H1 (cell line): ENCODE measurements at regions not wholly inside any gene's neighbourhood (a gene's known extent, or its start where the extent isn't known, plus 50 kb on each side); places are given as distances from the start of the nearest gene placed in this dataset.

ENCODE experiments used
- CTCF ChIA-PET: fragments of 300-600 bp; sonication (Branson Sonifier 250); formaldehyde crosslinking; loops from one replicate; lab custom pipeline; 2021; ENCODE audit not compliant: partially characterized antibody; lab: Charles Lee
- POLR2A ChIA-PET: fragments of 300-600 bp; sonication (Branson Sonifier 250); formaldehyde crosslinking; loops from one replicate; lab custom pipeline; 2021; ENCODE audit warnings: inconsistent platforms; ENCODE audit not compliant: partially characterized antibody; lab: Charles Lee
- DNase-seq, 2 experiments: peaks; one replicate each; pipeline versions ENCODE4 v3.0.0 to v3.0.0-alpha.2; 2010 to 2022; ENCODE audit warnings: low spot score in 2 of 2, low read depth in 1 of 2, mixed read lengths in 1 of 2
- FAIRE-seq: peaks from 2 replicates; lab custom pipeline; 2011; peaks lifted over from hg19 to GRCh38; lab: Jason Lieb, UNC
- H2AFZ ChIP-seq: 2 replicates; pipeline ENCODE4 v1.8.1; 2012; ENCODE audit warnings: low read length, inconsistent platforms
- H2AK5ac ChIP-seq: 2 replicates; pipeline ENCODE4 v1.6.1; 2013; ENCODE audit warnings: low read depth, low read length
- H2BK120ac ChIP-seq: replicated peaks from 2 replicates; pipeline ENCODE3; 2013; ENCODE audit warnings: low read depth, low read length, inconsistent platforms
- H2BK12ac ChIP-seq: 2 replicates; pipeline ENCODE4 v1.6.1; 2013; ENCODE audit warnings: low read depth, low read length
- H2BK15ac ChIP-seq: 2 replicates; pipeline ENCODE4 v1.6.1; 2013; ENCODE audit warnings: low read length
- H2BK20ac ChIP-seq: 2 replicates; pipeline ENCODE4 v1.6.1; 2013; ENCODE audit warnings: low read length
- H2BK5ac ChIP-seq: 2 replicates; pipeline ENCODE4 v1.6.1; 2013; ENCODE audit warnings: low read depth, low read length
- H3K14ac ChIP-seq: 2 replicates; pipeline ENCODE4 v1.6.1; 2013; ENCODE audit warnings: inconsistent platforms; ENCODE audit not compliant: insufficient read length
- H3K18ac ChIP-seq: 2 replicates; pipeline ENCODE4 v1.6.1; 2013; ENCODE audit warnings: low read length; ENCODE audit errors: extremely low read depth
- H3K23ac ChIP-seq: 2 replicates; pipeline ENCODE4 v1.6.1; 2013; ENCODE audit warnings: inconsistent platforms; ENCODE audit not compliant: insufficient read length
- H3K23me2 ChIP-seq: 2 replicates; pipeline ENCODE4 v1.6.1; 2013; ENCODE audit warnings: low read depth, low read length
- H3K27ac ChIP-seq: 2 replicates; pipeline ENCODE4 v1.6.1; 2011; ENCODE audit warnings: low read depth, low read length, inconsistent platforms
- H3K27me3 ChIP-seq, 4 experiments: replicated peaks in 1 of 4; 1 replicate in 1 of 4; 2 replicates in 3 of 4; pipeline versions ENCODE4 v1.6.1 to v1.8.1; 2011 to 2013; ENCODE audit warnings: low read length in 3 of 4, mild to moderate bottlenecking in 3 of 4, inconsistent platforms in 2 of 4, mixed read lengths in 2 of 4, moderate library complexity in 1 of 4; ENCODE audit not compliant: control insufficient read depth in 3 of 4, insufficient read depth in 3 of 4; ENCODE audit errors: extremely low read depth in 1 of 4
- H3K36me3 ChIP-seq, 4 experiments: 2 replicates each; pipeline versions ENCODE4 v1.6.1 to v1.8.1; 2011 to 2013; ENCODE audit warnings: mild to moderate bottlenecking in 4 of 4, low read length in 3 of 4, moderate library complexity in 2 of 4, control low read depth in 1 of 4, inconsistent platforms in 1 of 4; ENCODE audit not compliant: insufficient read depth in 4 of 4, control insufficient read depth in 2 of 4
- H3K4ac ChIP-seq: replicated peaks from 2 replicates; pipeline ENCODE3; 2013; ENCODE audit warnings: low read length, low read depth, mixed read lengths, inconsistent platforms; ENCODE audit not compliant: insufficient read length
- H3K4me1 ChIP-seq, 4 experiments: replicated peaks in 1 of 4; 1 replicate in 1 of 4; 2 replicates in 3 of 4; pipeline versions ENCODE4 v1.6.1 to v1.8.1; 2011 to 2013; ENCODE audit warnings: low read length in 3 of 4, inconsistent platforms in 2 of 4, mixed read lengths in 1 of 4; ENCODE audit not compliant: insufficient read depth in 4 of 4, control insufficient read depth in 3 of 4
- H3K4me2 ChIP-seq, 2 experiments: 2 replicates each; pipeline versions ENCODE4 v1.6.1 to v1.8.1; 2011 to 2013; ENCODE audit warnings: low read depth in 2 of 2, low read length in 2 of 2, control low read depth in 1 of 2, inconsistent platforms in 1 of 2, mild to moderate bottlenecking in 1 of 2; ENCODE audit not compliant: insufficient read depth in 1 of 2
- H3K4me3 ChIP-seq, 4 experiments: fragments of 200-600, 300-600 bp in 1 of 4; sonication (generic), shearing (Covaris generic), sonication (Bioruptor Twin) in 1 of 4; 2 replicates each; pipeline versions ENCODE4 v1.5.1 to v1.8.1; 2011 to 2016; ENCODE audit warnings: low read length in 4 of 4, low read depth in 3 of 4, control low read depth in 2 of 4, inconsistent platforms in 2 of 4, mild to moderate bottlenecking in 2 of 4, mixed read lengths in 1 of 4, moderate library complexity in 1 of 4; ENCODE audit not compliant: insufficient read depth in 2 of 4; ENCODE audit errors: extremely low read depth in 1 of 4
- H3K56ac ChIP-seq: replicated peaks from 2 replicates; pipeline ENCODE3; 2013; ENCODE audit warnings: low read depth, mild to moderate bottlenecking, mixed read lengths, low read length, inconsistent platforms; ENCODE audit not compliant: insufficient read length
- H3K79me1 ChIP-seq: 2 replicates; pipeline ENCODE4 v1.6.1; 2013; ENCODE audit warnings: low read depth, low read length, control low read depth
- H3K79me2 ChIP-seq, 2 experiments: 2 replicates each; pipeline versions ENCODE4 v1.6.1 to v1.8.1; 2012 to 2013; ENCODE audit warnings: low read length in 2 of 2, mild to moderate bottlenecking in 2 of 2, inconsistent platforms in 1 of 2; ENCODE audit not compliant: insufficient read depth in 2 of 2, control insufficient read depth in 1 of 2
- H3K9ac ChIP-seq, 4 experiments: replicated peaks in 1 of 4; 1 replicate in 1 of 4; 2 replicates in 3 of 4; pipeline versions ENCODE4 v1.6.1 to v1.8.1; 2011 to 2013; ENCODE audit warnings: low read depth in 3 of 4, low read length in 3 of 4, control low read depth in 2 of 4, mild to moderate bottlenecking in 2 of 4, moderate library complexity in 2 of 4, inconsistent platforms in 1 of 4; ENCODE audit errors: extremely low read depth in 1 of 4
- H3K9me3 ChIP-seq, 2 experiments: 2 replicates each; pipeline versions ENCODE4 v1.6.1 to v1.8.1; 2012 to 2013; ENCODE audit warnings: mild to moderate bottlenecking in 2 of 2, moderate library complexity in 2 of 2, control low read depth in 1 of 2, inconsistent platforms in 1 of 2, low read depth in 1 of 2, low read length in 1 of 2, mixed read lengths in 1 of 2; ENCODE audit not compliant: insufficient read depth in 2 of 2
- H4K20me1 ChIP-seq, 2 experiments: replicated peaks in 1 of 2; 2 replicates each; pipeline versions ENCODE3 to v1.8.1; 2011 to 2013; ENCODE audit warnings: inconsistent platforms in 2 of 2, low read length in 2 of 2, mild to moderate bottlenecking in 1 of 2; ENCODE audit not compliant: insufficient read depth in 2 of 2, control insufficient read depth in 1 of 2
- H4K5ac ChIP-seq: 2 replicates; pipeline ENCODE4 v1.6.1; 2013; ENCODE audit warnings: low read length, low read depth, mixed read lengths, inconsistent platforms; ENCODE audit not compliant: insufficient read length
- H4K8ac ChIP-seq: 2 replicates; pipeline ENCODE4 v1.8.0; 2013; ENCODE audit warnings: mild to moderate bottlenecking, moderate library complexity, low read length, inconsistent platforms; ENCODE audit not compliant: insufficient read depth; ENCODE audit errors: extremely low read depth
- H4K91ac ChIP-seq: replicated peaks from 2 replicates; pipeline ENCODE3; 2013; ENCODE audit warnings: low read length, mixed read lengths, inconsistent platforms; ENCODE audit not compliant: insufficient read length
- CBX5 ChIP-seq: fragments of 300-800, 300-1000 bp; sonication (generic); IDR thresholded peaks from 2 replicates; pipeline ENCODE4 v1.7.1; 2016; ENCODE audit warnings: antibody characterized with exemption, low read length, low read depth
- EP300 ChIP-seq, 2 experiments: IDR thresholded peaks; 1 replicate in 1 of 2; 2 replicates in 1 of 2; pipeline ENCODE4 v1.6.1; 2011 to 2012; ENCODE audit warnings: low read depth in 2 of 2, low read length in 2 of 2, mild to moderate bottlenecking in 2 of 2, borderline replicate concordance in 1 of 2, inconsistent platforms in 1 of 2, moderate library complexity in 1 of 2
- FOSL1 ChIP-seq: IDR thresholded peaks from 2 replicates; pipeline ENCODE4 v1.6.1; 2011; ENCODE audit warnings: mild to moderate bottlenecking, low read depth, low read length, moderate library complexity; ENCODE audit not compliant: insufficient read depth
- HDAC6 ChIP-seq: IDR thresholded peaks from one replicate; pipeline ENCODE4 v1.7.1; 2012; ENCODE audit warnings: low read depth, mild to moderate bottlenecking, inconsistent platforms, low read length, moderate library complexity
- NRF1 ChIP-seq: IDR thresholded peaks from 2 replicates; pipeline ENCODE4 v1.6.1; 2011; ENCODE audit warnings: mild to moderate bottlenecking, low read depth, low read length, improper control_type of control experiment
- RNF2 ChIP-seq: fragments of 200-900, 300-1000 bp; sonication (generic); IDR thresholded peaks from 2 replicates; pipeline ENCODE4 v1.7.1; 2016; ENCODE audit warnings: borderline replicate concordance, low read depth, mild to moderate bottlenecking, antibody characterized with exemption, low read length; ENCODE audit not compliant: poor library complexity, severe bottlenecking; ENCODE audit errors: missing control alignments
- SAP30 ChIP-seq: fragments of 300-600 bp; sonication (generic); IDR thresholded peaks from 2 replicates; pipeline ENCODE4 v1.7.1; 2012; ENCODE audit warnings: low read length, moderate library complexity, mild to moderate bottlenecking, inconsistent platforms; ENCODE audit not compliant: insufficient read depth, insufficient replicate concordance
- SP4 ChIP-seq: IDR thresholded peaks from 2 replicates; pipeline ENCODE4 v1.6.1; 2012; ENCODE audit warnings: low read length, inconsistent platforms
- SRF ChIP-seq: IDR thresholded peaks from 2 replicates; pipeline ENCODE4 v1.6.1; 2011; ENCODE audit warnings: mild to moderate bottlenecking, low read depth, low read length, moderate library complexity
- SUZ12 ChIP-seq: fragments of 200-600 bp; sonication (generic); IDR thresholded peaks from 2 replicates; pipeline ENCODE4 v1.6.1; 2012; ENCODE audit warnings: mild to moderate bottlenecking, inconsistent platforms, low read length, moderate library complexity, mixed read lengths
- YY1 ChIP-seq: IDR thresholded peaks from 2 replicates; pipeline ENCODE4 v1.6.1; 2011; ENCODE audit warnings: low read depth, mild to moderate bottlenecking, low read length
- ZNF274 ChIP-seq: IDR thresholded peaks from 2 replicates; pipeline ENCODE4 v1.7.0; 2012; ENCODE audit warnings: low read length, borderline replicate concordance; ENCODE audit errors: extremely low read depth
- WGBS, 2 experiments: shearing (Covaris generic) in 1 of 2; methylation state at CpG; one replicate each; pipeline versions ENCODE4 v1.1.6 to v1.1.7; 2013 to 2015; ENCODE audit warnings: low lambda C conversion rate in 2 of 2, mixed read lengths in 2 of 2, inconsistent platforms in 1 of 2, low coverage in 1 of 2, missing lambda C conversion rate in 1 of 2; ENCODE audit not compliant: insufficient replicate concordance in 2 of 2, insufficient coverage in 1 of 2, insufficient read length in 1 of 2; ENCODE audit errors: extremely low coverage in 1 of 2, missing lambda C conversion rate in 1 of 2; 5-methylcytosine and 5-hydroxymethylcytosine counted together
- TF ChIP-seq, protein P1 (sequence below): IDR thresholded peaks from 2 replicates; pipeline ENCODE4 v1.6.1; 2012; ENCODE audit warnings: low read length, inconsistent platforms

DNA sequence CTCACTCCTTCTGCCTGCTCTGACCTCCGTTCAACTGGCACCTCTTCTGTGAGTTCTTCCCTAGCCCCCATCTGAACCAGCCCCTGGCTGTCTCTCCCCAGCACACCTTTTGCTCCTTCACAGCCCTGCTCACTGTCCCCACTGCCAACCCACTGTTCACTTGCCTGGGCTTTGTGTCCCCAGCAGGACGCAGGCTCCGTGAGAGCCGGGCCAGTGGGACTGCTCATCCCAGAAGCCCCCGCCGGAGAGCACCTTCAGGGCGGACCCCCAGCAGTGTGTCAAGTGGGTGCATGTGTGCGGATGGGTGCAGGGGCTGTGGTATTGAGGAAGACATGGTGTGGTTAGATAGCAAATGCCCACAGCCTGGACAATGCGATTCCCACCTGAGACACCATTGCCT lies 148.4 kb upstream of the RNF32 start:
- H4K5ac ChIP-seq, result no peak overlapping the region
- WGBS, 2 experiments, result 91% methylated on average over 9 of the region's 9 CpGs; no CpG with 5 or more reads in 1 of the 2 experiments
- no peak overlapping the region for H3K18ac ChIP-seq
- no peak overlapping the region for H2BK12ac ChIP-seq
- H2BK5ac ChIP-seq, result no peak overlapping the region
- no peak overlapping the region for H3K14ac ChIP-seq
- no peak overlapping the region for H2AFZ ChIP-seq
- no peaks in the 10 kb centered on the region for H3K79me2 ChIP-seq
- H3K56ac ChIP-seq, result no peak overlapping the region
- H4K8ac ChIP-seq, result no peak overlapping the region
- no peak overlapping the region for H2BK15ac ChIP-seq
- no peak for FAIRE-seq
- H3K4me3 ChIP-seq, result no peak overlapping the region
- no peaks in the 10 kb centered on the region for H3K9me3 ChIP-seq
- CTCF ChIA-PET, result no interaction called here
- H3K79me1 ChIP-seq, result no peaks in the 10 kb centered on the region
- H3K4me2 ChIP-seq, result no peak overlapping the region
- no peaks in the 10 kb centered on the region; the same call in 1 of the 2 replicates for H3K23me2 ChIP-seq
- no peaks in the 10 kb centered on the region for H3K4me1 ChIP-seq
- H4K20me1 ChIP-seq, result no peaks in the 10 kb centered on the region
- no peaks in the 10 kb centered on the region for H3K36me3 ChIP-seq
- no peak overlapping the region for H2BK20ac ChIP-seq
- no peak overlapping the region for H3K4ac ChIP-seq
- TF ChIP-seq EP300 (IDR thresholded peaks at IDR 0.05; ENCODE audit: borderline replicate concordance in 1 of 2, low read depth in 2 of 2, low read length in 2 of 2) (no peak), SAP30 (no peak), RNF2 (no peak), ZNF274 (no peak), SUZ12 (no peak), NRF1 (no peak), FOSL1 (no peak), CBX5 (no peak), SP4 (no peak), SRF (no peak), YY1 (no peak), HDAC6 (no peak)
- TF ChIP-seq, protein P1, sequence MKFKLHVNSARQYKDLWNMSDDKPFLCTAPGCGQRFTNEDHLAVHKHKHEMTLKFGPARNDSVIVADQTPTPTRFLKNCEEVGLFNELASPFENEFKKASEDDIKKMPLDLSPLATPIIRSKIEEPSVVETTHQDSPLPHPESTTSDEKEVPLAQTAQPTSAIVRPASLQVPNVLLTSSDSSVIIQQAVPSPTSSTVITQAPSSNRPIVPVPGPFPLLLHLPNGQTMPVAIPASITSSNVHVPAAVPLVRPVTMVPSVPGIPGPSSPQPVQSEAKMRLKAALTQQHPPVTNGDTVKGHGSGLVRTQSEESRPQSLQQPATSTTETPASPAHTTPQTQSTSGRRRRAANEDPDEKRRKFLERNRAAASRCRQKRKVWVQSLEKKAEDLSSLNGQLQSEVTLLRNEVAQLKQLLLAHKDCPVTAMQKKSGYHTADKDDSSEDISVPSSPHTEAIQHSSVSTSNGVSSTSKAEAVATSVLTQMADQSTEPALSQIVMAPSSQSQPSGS, result no peak
- H3K9ac ChIP-seq, result no peak overlapping the region
- DNase-seq, result no peak
- H3K27ac ChIP-seq, result no peak overlapping the region
- no peak overlapping the region for H3K23ac ChIP-seq
- H4K91ac ChIP-seq, result no peak overlapping the region
- POLR2A ChIA-PET, result interaction anchor here (0.8 kb wide), 1 partner anchor 653 kb away, joined by 3 read pairs; no protein-coding TSS in a partner anchor
- no peak overlapping the region for H2BK120ac ChIP-seq
- H3K27me3 ChIP-seq, result no peaks in the 10 kb centered on the region
- no peak overlapping the region for H2AK5ac ChIP-seq
